ENCODE measurements at regions not wholly inside any gene's neighbourhood (a gene's known extent, or its start where the extent isn't known, plus 50 kb on each side); places are given as distances from the start of the nearest gene placed in this dataset.

DNA sequence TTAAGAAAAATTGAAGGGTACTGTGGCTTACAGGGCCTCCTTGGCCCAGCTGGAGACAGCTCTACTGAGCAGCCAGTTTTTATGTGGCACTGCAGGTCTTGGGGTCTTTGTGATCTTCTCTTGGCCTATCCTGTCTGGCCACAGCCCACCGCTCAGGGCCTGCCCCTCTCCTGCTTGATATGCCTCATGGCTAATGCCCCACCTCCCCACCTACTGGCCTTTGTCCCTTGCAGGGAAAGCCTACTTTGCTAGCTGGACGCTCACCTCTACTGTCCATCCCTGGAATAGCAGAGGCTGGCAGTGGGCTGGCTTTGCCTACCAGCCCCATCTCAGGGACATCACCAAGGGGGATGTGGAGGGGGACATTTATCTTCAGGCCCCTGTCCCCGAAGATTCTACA is 134.1 kb downstream of the PJA1 start:
- TF ChIP-seq, protein P1, sequence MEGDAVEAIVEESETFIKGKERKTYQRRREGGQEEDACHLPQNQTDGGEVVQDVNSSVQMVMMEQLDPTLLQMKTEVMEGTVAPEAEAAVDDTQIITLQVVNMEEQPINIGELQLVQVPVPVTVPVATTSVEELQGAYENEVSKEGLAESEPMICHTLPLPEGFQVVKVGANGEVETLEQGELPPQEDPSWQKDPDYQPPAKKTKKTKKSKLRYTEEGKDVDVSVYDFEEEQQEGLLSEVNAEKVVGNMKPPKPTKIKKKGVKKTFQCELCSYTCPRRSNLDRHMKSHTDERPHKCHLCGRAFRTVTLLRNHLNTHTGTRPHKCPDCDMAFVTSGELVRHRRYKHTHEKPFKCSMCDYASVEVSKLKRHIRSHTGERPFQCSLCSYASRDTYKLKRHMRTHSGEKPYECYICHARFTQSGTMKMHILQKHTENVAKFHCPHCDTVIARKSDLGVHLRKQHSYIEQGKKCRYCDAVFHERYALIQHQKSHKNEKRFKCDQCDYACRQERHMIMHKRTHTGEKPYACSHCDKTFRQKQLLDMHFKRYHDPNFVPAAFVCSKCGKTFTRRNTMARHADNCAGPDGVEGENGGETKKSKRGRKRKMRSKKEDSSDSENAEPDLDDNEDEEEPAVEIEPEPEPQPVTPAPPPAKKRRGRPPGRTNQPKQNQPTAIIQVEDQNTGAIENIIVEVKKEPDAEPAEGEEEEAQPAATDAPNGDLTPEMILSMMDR (IDR thresholded peaks at IDR 0.05) = 0 out of 2 replicates have a peak, but pooled peaks have one; percentile 11
- TF ChIP-seq POLR2AphosphoS5 (IDR thresholded peaks at IDR 0.05; ENCODE audit: low read depth, low read length) (no peak), MXI1 (IDR thresholded peaks at IDR 0.05; ENCODE audit: low read depth, low read length) (no peak), TAF1 (IDR thresholded peaks at IDR 0.05; ENCODE audit: borderline replicate concordance, low read depth, low read length) (no peak), GABPA (IDR thresholded peaks at IDR 0.05; ENCODE audit: low read depth) (no peak)

Data from SK-N-SH (cell line).